Ammon's horn (tissue), 1 donor: ENCODE measurements at regions not wholly inside any gene's neighbourhood (a gene's known extent, or its start where the extent isn't known, plus 50 kb on each side); places are given as distances from the start of the nearest gene placed in this dataset.

Experiments
- DNase-seq: peaks from one replicate; pipeline ENCODE4 v3.0.0-alpha.2; 2016; ENCODE audit warnings: low spot score

GRCh38 chr5:8848997-8849594 is 696.8 kb downstream of the SEMA5A start:
- no peak for DNase-seq

GRCh38 chr5:8851101-8851500 is 694.8 kb downstream of the SEMA5A start:
- no peak for DNase-seq

- no peak for DNase-seq
These were observed 688.8 kb downstream of the SEMA5A start for GRCh38 chr5:8857051-8857450.

GRCh38 chr5:8861764-8862163 is 684.1 kb downstream of the SEMA5A start:
- no peak for DNase-seq

- no peak for DNase-seq
These were observed 681.8 kb downstream of the SEMA5A start for GRCh38 chr5:8864053-8864452.

- DNase-seq, result no peak
These were observed 680.6 kb downstream of the SEMA5A start for GRCh38 chr5:8865266-8865665.

- no peak for DNase-seq
These were observed 680.0 kb downstream of the SEMA5A start for GRCh38 chr5:8865686-8866374.

- DNase-seq, result no peak
These were observed 677.6 kb downstream of the SEMA5A start for GRCh38 chr5:8868283-8868682.

GRCh38 chr5:8869932-8870331 is 675.9 kb downstream of the SEMA5A start:
- DNase-seq, result no peak

GRCh38 chr5:8870349-8870958 is 675.4 kb downstream of the SEMA5A start:
- DNase-seq, result no peak

- DNase-seq, result no peak
These were observed 674.9 kb downstream of the SEMA5A start for GRCh38 chr5:8870959-8871355.

GRCh38 chr5:8871446-8871845 is 674.4 kb downstream of the SEMA5A start:
- DNase-seq, result no peak

GRCh38 chr5:8875722-8876121 is 670.2 kb downstream of the SEMA5A start:
- DNase-seq, result no peak

GRCh38 chr5:8879248-8879647 is 666.6 kb downstream of the SEMA5A start:
- DNase-seq, result no peak

GRCh38 chr5:8884029-8884428 is 661.8 kb downstream of the SEMA5A start:
- no peak for DNase-seq

GRCh38 chr5:8892926-8893325 is 652.9 kb downstream of the SEMA5A start:
- no peak for DNase-seq

GRCh38 chr5:8894031-8894430 is 651.8 kb downstream of the SEMA5A start:
- DNase-seq, result no peak

GRCh38 chr5:8895062-8895461 is 650.8 kb downstream of the SEMA5A start:
- no peak for DNase-seq

- DNase-seq, result no peak
These were observed 650.3 kb downstream of the SEMA5A start for GRCh38 chr5:8895599-8895998.

- no peak for DNase-seq
These were observed 648.6 kb downstream of the SEMA5A start for GRCh38 chr5:8897316-8897715.

- DNase-seq, result no peak
These were observed 640.9 kb downstream of the SEMA5A start for GRCh38 chr5:8905021-8905420.

GRCh38 chr5:8906303-8906967 is 639.4 kb downstream of the SEMA5A start:
- DNase-seq, result no peak
